A673 (cell line): ENCODE measurements at regions not wholly inside any gene's neighbourhood (a gene's known extent, or its start where the extent isn't known, plus 50 kb on each side); places are given as distances from the start of the nearest gene placed in this dataset.

ENCODE experiments used
- CTCF ChIP-seq: fragments of 300-800, 200-600 bp; sonication (generic); conservative IDR thresholded peaks from 2 replicates; pipeline ENCODE4 v1.5.1; 2017; ENCODE audit warnings: low read depth, mild to moderate bottlenecking, antibody characterized with exemption, low read length, moderate library complexity, mixed read lengths
- EZH2 ChIP-seq: fragments of 200-600 bp; sonication (generic); IDR thresholded peaks from 2 replicates; pipeline ENCODE4 v1.6.1; 2017; ENCODE audit warnings: borderline replicate concordance, low read depth, mild to moderate bottlenecking, mixed read lengths, antibody characterized with exemption, low read length; ENCODE audit not compliant: poor library complexity, severe bottlenecking

- TF ChIP-seq CTCF (no peak), EZH2 (no peak)
These were observed 49.8 kb upstream of the FGFR2 start for GRCh38 chr10:121648059-121648458.
